Bronchial epithelial cell (primary cell): ENCODE measurements at regions not wholly inside any gene's neighbourhood (a gene's known extent, or its start where the extent isn't known, plus 50 kb on each side); places are given as distances from the start of the nearest gene placed in this dataset.

Experiments
- DNase-seq: peaks from one replicate; pipeline ENCODE4 v3.0.0-alpha.2; 2010; ENCODE audit warnings: low read depth
- FAIRE-seq: peaks from 2 replicates; lab custom pipeline; 2011; peaks lifted over from hg19 to GRCh38; lab: Jason Lieb, UNC
- H3K27me3 ChIP-seq: 2 replicates; pipeline ENCODE4 v1.5.1; 2011; ENCODE audit warnings: low read length; ENCODE audit not compliant: control insufficient read depth, insufficient read depth
- H3K36me3 ChIP-seq: 2 replicates; pipeline ENCODE4 v1.5.1; 2011; ENCODE audit warnings: low read length; ENCODE audit not compliant: control insufficient read depth, insufficient read depth
- H3K4me3 ChIP-seq: 2 replicates; pipeline ENCODE4 v1.5.1; 2011; ENCODE audit warnings: mild to moderate bottlenecking, low read depth, low read length, control low read depth
- TF ChIP-seq, protein P1 (sequence below): IDR thresholded peaks from 2 replicates; pipeline ENCODE4 v1.5.1; 2011; ENCODE audit warnings: mild to moderate bottlenecking, moderate library complexity, low read length, control low read depth, inconsistent platforms; ENCODE audit not compliant: insufficient read depth, severe bottlenecking

- FAIRE-seq (no peak), DNase-seq (no peak)
- Histone ChIP-seq H3K27me3 (no peaks in the 10 kb centered on the region), H3K36me3 (no peaks in the 10 kb centered on the region), H3K4me3 (no peak overlapping the region)
- TF ChIP-seq, protein P1, sequence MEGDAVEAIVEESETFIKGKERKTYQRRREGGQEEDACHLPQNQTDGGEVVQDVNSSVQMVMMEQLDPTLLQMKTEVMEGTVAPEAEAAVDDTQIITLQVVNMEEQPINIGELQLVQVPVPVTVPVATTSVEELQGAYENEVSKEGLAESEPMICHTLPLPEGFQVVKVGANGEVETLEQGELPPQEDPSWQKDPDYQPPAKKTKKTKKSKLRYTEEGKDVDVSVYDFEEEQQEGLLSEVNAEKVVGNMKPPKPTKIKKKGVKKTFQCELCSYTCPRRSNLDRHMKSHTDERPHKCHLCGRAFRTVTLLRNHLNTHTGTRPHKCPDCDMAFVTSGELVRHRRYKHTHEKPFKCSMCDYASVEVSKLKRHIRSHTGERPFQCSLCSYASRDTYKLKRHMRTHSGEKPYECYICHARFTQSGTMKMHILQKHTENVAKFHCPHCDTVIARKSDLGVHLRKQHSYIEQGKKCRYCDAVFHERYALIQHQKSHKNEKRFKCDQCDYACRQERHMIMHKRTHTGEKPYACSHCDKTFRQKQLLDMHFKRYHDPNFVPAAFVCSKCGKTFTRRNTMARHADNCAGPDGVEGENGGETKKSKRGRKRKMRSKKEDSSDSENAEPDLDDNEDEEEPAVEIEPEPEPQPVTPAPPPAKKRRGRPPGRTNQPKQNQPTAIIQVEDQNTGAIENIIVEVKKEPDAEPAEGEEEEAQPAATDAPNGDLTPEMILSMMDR = no peak
These were observed 351.8 kb downstream of the INHBA start for GRCh38 chr7:41351091-41351490.

- H3K4me3 ChIP-seq = no peak overlapping the region
- FAIRE-seq = peak; percentile 75
- TF ChIP-seq, protein P1 = no peak
- H3K27me3 ChIP-seq = no peaks in the 10 kb centered on the region
- no peak for DNase-seq
- H3K36me3 ChIP-seq = no peaks in the 10 kb centered on the region
These were observed 356.0 kb downstream of the INHBA start for GRCh38 chr7:41346878-41347277.

DNA sequence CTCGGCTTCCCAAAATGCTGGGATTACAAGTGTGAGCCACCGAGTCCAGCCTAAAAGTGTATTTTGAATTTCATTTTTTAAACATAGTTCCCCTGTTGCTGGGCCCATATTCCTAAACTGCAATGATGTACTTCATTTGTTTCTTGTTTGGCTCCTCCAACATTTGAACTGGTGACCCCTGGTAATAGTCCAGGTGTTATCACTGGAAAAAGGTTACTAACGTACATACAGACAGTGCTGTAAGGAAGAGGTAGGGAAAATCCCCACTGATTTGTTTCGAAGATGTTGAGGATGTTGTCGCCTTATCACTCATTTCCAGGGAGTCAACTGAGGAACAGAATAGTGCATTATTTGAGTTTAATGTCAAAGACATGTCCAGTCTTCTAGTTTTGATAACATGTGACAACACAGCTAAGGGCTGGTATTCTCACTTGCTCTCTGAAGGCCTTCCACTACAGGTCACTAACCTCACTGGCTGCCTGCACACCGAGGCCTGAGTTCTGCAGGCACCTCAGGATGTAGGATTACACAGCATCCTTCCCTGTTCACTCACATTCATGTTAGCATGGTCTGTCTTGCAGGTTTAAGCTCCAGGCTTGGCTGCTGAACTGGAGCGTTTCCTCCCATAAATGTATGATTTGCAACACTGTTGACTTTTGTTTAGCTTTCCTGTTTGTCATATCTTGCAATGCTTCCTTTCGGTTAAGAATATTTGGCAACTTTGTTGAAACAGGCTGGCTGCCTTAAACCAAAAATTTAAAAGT is 362.8 kb downstream of the INHBA start:
- H3K4me3 ChIP-seq = no peak overlapping the region
- no peaks in the 10 kb centered on the region for H3K27me3 ChIP-seq
- FAIRE-seq = no peak
- TF ChIP-seq, protein P1 = no peak
- peak; percentile 34 for DNase-seq
- no peaks in the 10 kb centered on the region for H3K36me3 ChIP-seq

DNA sequence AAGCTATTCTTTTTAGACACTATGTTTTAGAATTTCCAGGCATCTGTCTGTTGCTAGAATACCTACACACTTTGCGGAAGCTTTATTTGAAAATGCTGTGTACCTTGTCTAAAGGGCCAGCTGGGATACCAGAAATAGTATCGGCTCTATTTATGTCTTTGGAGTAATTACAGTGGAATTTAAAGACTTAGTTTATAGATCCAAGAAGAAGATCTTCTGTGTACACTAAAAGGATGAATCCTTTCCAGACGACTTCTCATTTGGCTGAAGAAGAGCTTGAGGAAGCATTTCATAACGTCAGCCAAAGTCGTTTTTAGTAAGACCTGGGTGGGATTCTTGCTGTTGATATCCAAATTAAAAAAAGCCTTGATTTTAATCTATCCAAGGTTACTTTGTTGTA is 365.9 kb downstream of the INHBA start:
- H3K36me3 ChIP-seq = no peaks in the 10 kb centered on the region
- no peaks in the 10 kb centered on the region for H3K27me3 ChIP-seq
- FAIRE-seq (no peak), DNase-seq (no peak)
- no peak overlapping the region for H3K4me3 ChIP-seq
- TF ChIP-seq, protein P1 = no peak

DNA sequence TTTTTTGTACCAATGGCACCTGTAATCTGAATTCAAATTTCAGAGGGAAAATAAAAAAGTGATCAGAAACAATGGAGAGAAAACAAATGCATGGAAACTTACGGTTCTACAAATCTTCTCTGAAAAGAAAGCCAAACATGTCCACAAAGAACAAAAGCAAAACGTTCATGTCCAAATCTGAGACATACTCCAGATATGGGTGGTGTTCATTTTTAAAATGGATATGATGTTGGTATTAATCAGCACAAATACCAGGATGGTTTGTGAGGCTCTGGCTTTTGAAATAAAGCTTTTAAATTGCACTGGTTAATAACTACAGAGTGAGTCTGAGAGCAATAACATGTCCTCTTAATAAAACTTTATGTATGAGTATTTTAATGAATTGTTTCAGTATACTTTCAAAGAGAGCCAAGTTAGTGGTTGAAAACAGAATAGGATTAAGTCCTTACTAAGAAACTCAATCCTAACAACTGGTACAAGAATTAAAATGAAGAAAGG is 366.4 kb downstream of the INHBA start:
- DNase-seq (no peak), FAIRE-seq (no peak)
- no peaks in the 10 kb centered on the region for H3K27me3 ChIP-seq
- no peak overlapping the region for H3K4me3 ChIP-seq
- H3K36me3 ChIP-seq = no peaks in the 10 kb centered on the region
- TF ChIP-seq, protein P1 = no peak
